Dedifferentiated amniotic fluid mesenchymal stem cell (primary cell): ENCODE measurements at regions not wholly inside any gene's neighbourhood (a gene's known extent, or its start where the extent isn't known, plus 50 kb on each side); places are given as distances from the start of the nearest gene placed in this dataset.
A peak's percentile ranks its signal among the peaks of the same experiment; 100 is the strongest.
"Not testable (repeated sequence)": the region's sequence is repeated elsewhere in the genome, so short reads cannot be mapped to it uniquely, and the experiment has no call there.

Experiments
- DNase-seq: peaks from one replicate; pipeline ENCODE4 v3.0.0-alpha.2; 2016; ENCODE audit errors: extremely low spot score

GRCh38 chr20:43404878-43405277 lies 52.8 kb upstream of the SRSF6 start:
- no peak for DNase-seq

- not testable (repeated sequence) for DNase-seq
Observed at GRCh38 chr20:43400882-43401281, 56.8 kb upstream of the SRSF6 start.

GRCh38 chr20:43398676-43399324 lies 58.9 kb upstream of the SRSF6 start:
- no peak for DNase-seq

- no peak for DNase-seq
Observed at GRCh38 chr20:43397147-43397546, 60.5 kb upstream of the SRSF6 start.

GRCh38 chr20:43393052-43393451 lies 64.6 kb upstream of the SRSF6 start:
- DNase-seq = no peak

- DNase-seq = no peak
Observed at GRCh38 chr20:43392561-43392960, 65.1 kb upstream of the SRSF6 start.

GRCh38 chr20:43389839-43390626 lies 67.7 kb upstream of the SRSF6 start:
- no peak for DNase-seq

- no peak for DNase-seq
Observed at GRCh38 chr20:43389211-43389610, 68.5 kb upstream of the SRSF6 start.

- no peak for DNase-seq
Observed at GRCh38 chr20:43388268-43389002, 69.3 kb upstream of the SRSF6 start.

GRCh38 chr20:43387737-43388136 lies 70.0 kb upstream of the SRSF6 start:
- no peak for DNase-seq

GRCh38 chr20:43386878-43387277 lies 70.8 kb upstream of the SRSF6 start:
- DNase-seq = no peak

GRCh38 chr20:43385914-43386313 lies 71.8 kb upstream of the SRSF6 start:
- DNase-seq = no peak

- no peak for DNase-seq
Observed at GRCh38 chr20:43384101-43384940, 73.4 kb upstream of the SRSF6 start.

- DNase-seq = no peak
Observed at GRCh38 chr20:43383026-43383795, 74.5 kb upstream of the SRSF6 start.

GRCh38 chr20:43382135-43382534 lies 75.6 kb upstream of the SRSF6 start:
- not testable (repeated sequence) for DNase-seq

- not testable (repeated sequence) for DNase-seq
Observed at GRCh38 chr20:43381533-43381932, 76.2 kb upstream of the SRSF6 start.

- DNase-seq = peak; percentile 17
Observed at GRCh38 chr20:43379239-43379917, 78.3 kb upstream of the SRSF6 start.

- DNase-seq = no peak
Observed at GRCh38 chr20:43376831-43377230, 80.9 kb upstream of the SRSF6 start.

GRCh38 chr20:43375591-43375990 lies 82.1 kb upstream of the SRSF6 start:
- peak; percentile 18 for DNase-seq

- no peak for DNase-seq
Observed at GRCh38 chr20:43372051-43372450, 85.6 kb upstream of the SRSF6 start.
